ENCODE measurements at regions not wholly inside any gene's neighbourhood (a gene's known extent, or its start where the extent isn't known, plus 50 kb on each side); places are given as distances from the start of the nearest gene placed in this dataset.

DNA sequence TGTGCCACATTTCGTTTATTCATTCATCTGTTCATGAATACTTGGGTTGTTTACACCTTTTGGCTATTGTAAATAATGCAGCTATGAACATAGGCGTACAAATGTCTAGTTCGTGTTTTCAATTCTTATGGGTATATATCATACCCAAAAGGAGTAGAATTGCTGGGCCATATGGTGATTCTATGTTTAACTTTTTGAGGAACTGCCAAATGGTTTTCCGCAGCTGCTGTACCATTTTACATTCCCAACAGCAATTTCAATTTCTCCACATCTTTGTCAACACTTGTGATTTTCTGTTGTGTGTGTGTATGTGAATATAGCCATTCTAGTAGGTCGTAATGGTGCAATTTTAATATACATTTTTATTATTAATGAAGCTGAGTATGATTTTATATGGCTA is 326.2 kb downstream of the ETNK1 start:
- TF ChIP-seq, protein P1, sequence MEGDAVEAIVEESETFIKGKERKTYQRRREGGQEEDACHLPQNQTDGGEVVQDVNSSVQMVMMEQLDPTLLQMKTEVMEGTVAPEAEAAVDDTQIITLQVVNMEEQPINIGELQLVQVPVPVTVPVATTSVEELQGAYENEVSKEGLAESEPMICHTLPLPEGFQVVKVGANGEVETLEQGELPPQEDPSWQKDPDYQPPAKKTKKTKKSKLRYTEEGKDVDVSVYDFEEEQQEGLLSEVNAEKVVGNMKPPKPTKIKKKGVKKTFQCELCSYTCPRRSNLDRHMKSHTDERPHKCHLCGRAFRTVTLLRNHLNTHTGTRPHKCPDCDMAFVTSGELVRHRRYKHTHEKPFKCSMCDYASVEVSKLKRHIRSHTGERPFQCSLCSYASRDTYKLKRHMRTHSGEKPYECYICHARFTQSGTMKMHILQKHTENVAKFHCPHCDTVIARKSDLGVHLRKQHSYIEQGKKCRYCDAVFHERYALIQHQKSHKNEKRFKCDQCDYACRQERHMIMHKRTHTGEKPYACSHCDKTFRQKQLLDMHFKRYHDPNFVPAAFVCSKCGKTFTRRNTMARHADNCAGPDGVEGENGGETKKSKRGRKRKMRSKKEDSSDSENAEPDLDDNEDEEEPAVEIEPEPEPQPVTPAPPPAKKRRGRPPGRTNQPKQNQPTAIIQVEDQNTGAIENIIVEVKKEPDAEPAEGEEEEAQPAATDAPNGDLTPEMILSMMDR (IDR thresholded peaks at IDR 0.05; ENCODE audit: control extremely low read depth, extremely low read depth, low read depth, missing control alignments): no peak
- CTCF ChIA-PET: interaction anchor here (1.0 kb wide), 1 partner anchor 29 kb away, joined by 3 read pairs; no protein-coding TSS in a partner anchor
- POLR2A ChIA-PET: no interaction called here
- DNase-seq (ENCODE audit: extremely low spot score): no peak

DNA sequence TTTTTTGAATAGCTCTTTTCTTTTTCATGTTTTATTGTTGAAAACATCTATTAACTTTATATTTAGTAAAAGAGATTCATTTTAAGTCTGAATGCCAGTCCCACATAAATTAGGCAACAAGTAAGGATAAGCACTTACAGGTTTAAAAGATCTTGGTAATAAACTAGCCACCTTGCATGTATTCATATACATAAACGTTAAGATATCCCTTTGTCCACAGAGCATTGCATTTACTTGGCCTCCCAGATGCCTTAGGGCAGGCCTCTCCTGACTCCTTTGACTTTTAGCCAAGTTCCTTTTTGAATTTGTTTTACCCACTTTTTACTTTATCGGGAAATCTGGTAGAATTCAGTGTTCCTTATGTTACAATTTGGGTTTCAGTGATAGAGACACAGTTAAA is 331.7 kb downstream of the ETNK1 start:
- TF ChIP-seq, protein P1 (IDR thresholded peaks at IDR 0.05; ENCODE audit: control extremely low read depth, extremely low read depth, low read depth, missing control alignments): no peak
- no peak for DNase-seq (ENCODE audit: extremely low spot score)
- POLR2A ChIA-PET: no interaction called here
- CTCF ChIA-PET: interaction anchor here (1.0 to 1.5 kb wide), 3 partner anchors 8 to 19 kb away, joined by 3 to 4 read pairs (median 3); no protein-coding TSS in a partner anchor

DNA sequence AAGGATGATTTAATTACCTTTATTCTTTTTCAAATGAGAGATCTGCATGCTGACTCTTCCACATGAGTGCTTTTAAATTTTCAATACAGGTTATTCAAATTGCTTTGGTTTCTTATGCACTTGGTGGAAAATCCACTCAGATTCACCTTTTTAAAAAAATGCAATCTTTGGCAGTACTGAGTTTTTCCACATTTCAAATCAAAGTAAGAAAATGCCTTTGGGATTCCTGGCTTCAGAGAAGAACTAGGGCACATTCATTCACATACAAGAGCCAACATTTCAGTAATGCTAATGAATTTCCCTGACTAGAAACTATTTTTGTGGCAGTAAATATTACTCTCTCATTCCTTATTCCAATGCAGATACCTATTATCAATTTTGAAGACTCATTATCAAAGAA is 342.2 kb downstream of the ETNK1 start:
- ChIA-PET CTCF (interaction anchor here (1.0 to 2.1 kb wide), 3 partner anchors 10 to 15 kb away, joined by 3 to 5 read pairs (median 4); no protein-coding TSS in a partner anchor), POLR2A (no interaction called here)
- DNase-seq (ENCODE audit: extremely low spot score): no peak
- TF ChIP-seq, protein P1 (IDR thresholded peaks at IDR 0.05; ENCODE audit: control extremely low read depth, extremely low read depth, low read depth, missing control alignments): no peak

DNA sequence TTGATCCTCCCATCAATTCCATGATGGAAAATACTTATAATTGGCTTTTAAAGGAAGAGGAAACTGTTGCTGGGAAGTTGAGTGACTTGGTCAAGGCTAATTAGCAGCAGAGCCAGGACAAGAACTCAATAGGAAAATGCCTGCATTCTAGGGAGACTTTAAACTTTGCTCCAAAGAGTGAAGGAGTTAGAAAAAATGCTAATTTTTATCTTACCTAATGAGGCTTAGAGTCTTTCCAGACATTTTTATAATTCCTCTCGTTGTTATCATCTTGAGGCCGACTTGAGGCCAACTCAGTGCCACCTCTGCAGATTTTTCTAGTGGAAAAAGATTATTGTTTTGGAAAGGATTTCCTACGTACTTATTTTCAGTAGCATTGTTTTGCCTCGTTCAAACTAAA is 344.6 kb downstream of the ETNK1 start:
- POLR2A ChIA-PET: no interaction called here
- no peak for DNase-seq (ENCODE audit: extremely low spot score)
- TF ChIP-seq, protein P1 (IDR thresholded peaks at IDR 0.05; ENCODE audit: control extremely low read depth, extremely low read depth, low read depth, missing control alignments): no peak
- CTCF ChIA-PET: interaction anchor here (1.3 kb wide), 1 partner anchor 12 kb away, joined by 3 read pairs; no protein-coding TSS in a partner anchor

DNA sequence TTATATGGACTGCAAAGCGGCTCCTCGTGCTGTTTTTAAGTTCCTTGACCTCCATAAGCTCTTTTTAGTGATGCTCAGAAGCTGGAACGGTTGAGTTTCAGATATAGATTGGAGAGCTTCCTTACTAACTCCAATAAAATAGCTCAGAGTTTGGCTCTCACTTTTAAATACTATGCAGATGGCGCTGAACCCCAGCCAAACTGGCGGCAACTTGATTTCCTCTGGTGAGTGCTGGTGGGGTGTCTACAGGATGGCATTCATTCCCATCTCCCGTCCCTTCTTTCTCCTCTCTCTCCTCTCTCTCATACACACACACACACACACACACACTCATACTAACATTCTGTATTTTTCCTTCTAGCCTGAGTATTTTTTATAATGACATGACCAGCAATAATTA is 346.3 kb downstream of the ETNK1 start:
- ChIA-PET CTCF (interaction anchor here (1.3 kb wide), 1 partner anchor 40 kb away, joined by 3 read pairs; no protein-coding TSS in a partner anchor), POLR2A (no interaction called here)
- no peak for DNase-seq (ENCODE audit: extremely low spot score)
- TF ChIP-seq, protein P1 (IDR thresholded peaks at IDR 0.05; ENCODE audit: control extremely low read depth, extremely low read depth, low read depth, missing control alignments): no peak

DNA sequence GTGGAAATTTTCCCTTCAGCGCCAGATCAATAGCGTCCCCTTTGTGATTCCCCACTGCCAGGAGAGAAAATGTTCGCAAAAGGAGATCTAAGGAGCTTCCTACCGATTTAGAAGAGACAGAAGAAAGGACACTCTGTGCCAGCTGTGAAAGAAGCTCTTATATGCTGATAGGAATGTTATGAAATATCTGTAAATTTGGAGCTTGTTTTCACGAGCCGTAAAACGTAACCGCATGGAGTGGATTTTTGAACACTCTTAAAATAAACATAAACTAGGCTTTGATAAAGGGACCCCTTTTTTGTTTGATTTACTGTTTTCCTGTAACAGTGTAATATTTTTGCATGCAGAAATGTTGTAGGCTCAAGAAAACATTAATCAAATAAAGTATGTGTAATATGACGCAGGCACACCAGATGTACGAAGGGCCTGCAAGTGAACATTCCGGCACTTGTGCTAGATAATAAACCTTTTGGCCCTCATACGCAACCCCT is 346.8 kb downstream of the ETNK1 start:
- CTCF ChIA-PET: interaction anchor here (1.3 kb wide), 1 partner anchor 41 kb away, joined by 3 read pairs; no protein-coding TSS in a partner anchor

More for the DNA sequence above, 346.8 kb downstream of the ETNK1 start:
- no peak for DNase-seq (ENCODE audit: extremely low spot score)
- TF ChIP-seq, protein P1 (IDR thresholded peaks at IDR 0.05; ENCODE audit: control extremely low read depth, extremely low read depth, low read depth, missing control alignments): no peak
- POLR2A ChIA-PET: no interaction called here

All from GM10248 (cell line).